GM18873 (cell line): ENCODE measurements at regions not wholly inside any gene's neighbourhood (a gene's known extent, or its start where the extent isn't known, plus 50 kb on each side); places are given as distances from the start of the nearest gene placed in this dataset.
"Not testable (repeated sequence)": the region's sequence is repeated elsewhere in the genome, so short reads cannot be mapped to it uniquely, and the experiment has no call there.

Experiments
- ATAC-seq: cut with Tn5 transposase; IDR thresholded peaks from one replicate; pipeline ENCODE4 v1.9.1; 2021; ENCODE audit warnings: mild to moderate bottlenecking, moderate library complexity, moderate number of reproducible peaks; ENCODE audit not compliant: unreplicated experiment, low FRiP score

- no peak for ATAC-seq
Observed at GRCh38 chr6:82506526-82506925, 142.9 kb downstream of the TPBG start.

DNA sequence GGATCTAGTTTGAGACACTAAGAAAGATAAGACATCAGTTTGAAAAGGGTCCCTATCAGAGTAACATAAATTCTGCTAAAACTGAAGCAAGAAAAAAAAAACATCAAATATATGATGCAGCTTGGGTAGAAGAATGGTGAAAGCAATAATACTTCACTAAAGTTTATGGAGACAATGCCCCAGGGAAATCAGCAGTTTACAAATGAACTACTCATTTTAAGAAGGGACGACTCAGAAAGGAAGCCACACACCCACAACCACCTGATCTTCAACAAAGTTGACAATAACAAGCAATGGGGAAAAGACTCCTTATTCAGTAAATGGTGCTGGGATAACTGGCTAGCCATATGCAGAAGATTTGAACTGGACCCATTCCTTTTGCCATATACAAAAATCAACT is 143.5 kb downstream of the TPBG start:
- no peak for ATAC-seq

- ATAC-seq = no peak
Observed at GRCh38 chr6:82511546-82511945, 147.9 kb downstream of the TPBG start.

- ATAC-seq = not testable (repeated sequence)
Observed at GRCh38 chr6:82517896-82518295, 154.3 kb downstream of the TPBG start.

DNA sequence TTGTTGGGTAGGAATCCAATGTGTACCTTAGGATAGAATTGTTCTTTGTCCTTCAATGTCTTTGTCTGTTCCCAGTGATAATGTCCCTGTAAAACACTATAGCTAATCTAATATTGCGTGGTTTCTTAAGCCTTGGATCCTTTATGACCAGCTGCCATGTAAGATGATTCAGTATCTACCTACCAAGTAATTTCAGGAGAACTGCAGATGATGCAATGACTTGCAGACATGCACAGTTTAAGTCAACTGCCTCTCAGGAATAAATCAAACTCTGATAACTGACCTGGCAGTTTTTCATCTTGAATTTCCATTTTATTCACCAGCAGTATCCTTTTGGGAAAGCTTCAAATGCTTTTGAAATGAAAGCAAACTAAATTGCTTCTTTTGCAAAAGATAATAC is 157.8 kb downstream of the TPBG start:
- no peak for ATAC-seq

DNA sequence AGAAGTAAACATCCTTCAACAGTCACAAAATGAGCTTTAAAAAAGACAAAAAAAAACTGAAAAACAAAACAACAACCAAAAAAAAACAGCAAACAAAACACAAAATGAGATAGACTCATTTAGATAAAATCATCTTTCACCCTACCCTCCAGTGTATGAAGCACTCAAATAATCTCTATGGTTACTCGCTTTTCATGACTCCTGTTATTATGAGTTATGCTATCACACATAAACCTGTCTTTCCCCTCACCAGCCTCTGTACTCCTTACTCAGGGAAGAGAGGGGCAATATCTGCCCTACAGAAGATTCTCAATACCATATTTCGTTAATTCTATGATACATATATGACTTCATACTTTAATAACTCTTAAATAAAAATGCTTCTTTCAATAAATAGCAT is 158.2 kb downstream of the TPBG start:
- no peak for ATAC-seq

GRCh38 chr6:82524031-82524430 is 160.4 kb downstream of the TPBG start:
- no peak for ATAC-seq

GRCh38 chr6:82525775-82526495 is 162.3 kb downstream of the TPBG start:
- no peak for ATAC-seq

DNA sequence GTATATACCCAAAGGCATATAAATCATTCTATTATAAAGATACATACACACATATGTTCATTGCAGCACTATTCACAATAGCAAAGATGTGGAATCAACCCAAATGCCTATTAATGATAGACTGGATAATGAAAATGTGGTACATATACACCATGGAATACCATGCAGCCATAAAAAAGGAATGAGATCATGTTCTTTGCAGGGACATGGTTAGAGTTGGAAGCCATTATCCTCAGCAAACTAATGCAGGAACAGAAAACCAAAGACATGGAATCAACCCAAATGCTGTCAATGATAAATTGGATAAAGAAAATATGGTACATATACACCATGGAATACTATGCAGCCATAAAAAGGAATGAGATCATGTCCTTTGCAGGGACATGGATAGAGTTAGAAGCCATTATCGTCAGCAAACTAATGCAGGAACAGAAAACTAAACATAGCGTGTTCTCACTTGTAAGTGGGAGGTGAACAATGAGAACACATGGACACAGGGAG is 166.4 kb downstream of the TPBG start:
- not testable (repeated sequence) for ATAC-seq

GRCh38 chr6:82534876-82535275 is 171.3 kb downstream of the TPBG start:
- no peak for ATAC-seq

GRCh38 chr6:82549480-82549879 is 185.9 kb downstream of the TPBG start:
- ATAC-seq = not testable (repeated sequence)

DNA sequence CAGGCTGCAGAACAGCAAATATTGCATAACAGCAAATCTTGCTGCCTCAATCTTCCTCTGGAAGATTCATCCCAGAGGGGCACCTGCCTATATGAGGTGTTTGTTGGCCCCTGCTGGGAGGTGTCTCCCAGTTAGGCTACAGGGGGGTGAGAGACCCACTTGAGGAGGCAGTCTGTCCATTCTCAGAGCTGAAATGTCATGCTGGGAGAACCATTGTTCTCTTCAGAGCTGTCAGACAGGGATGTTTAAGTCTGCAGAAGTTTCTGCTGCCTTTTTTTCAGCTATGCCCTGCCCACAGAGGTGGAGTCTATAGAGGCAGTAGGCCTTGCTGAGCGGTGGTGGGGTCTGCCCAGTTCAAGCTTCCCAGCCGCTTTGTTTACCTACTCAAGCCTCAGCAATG is 187.7 kb downstream of the TPBG start:
- ATAC-seq = not testable (repeated sequence)

DNA sequence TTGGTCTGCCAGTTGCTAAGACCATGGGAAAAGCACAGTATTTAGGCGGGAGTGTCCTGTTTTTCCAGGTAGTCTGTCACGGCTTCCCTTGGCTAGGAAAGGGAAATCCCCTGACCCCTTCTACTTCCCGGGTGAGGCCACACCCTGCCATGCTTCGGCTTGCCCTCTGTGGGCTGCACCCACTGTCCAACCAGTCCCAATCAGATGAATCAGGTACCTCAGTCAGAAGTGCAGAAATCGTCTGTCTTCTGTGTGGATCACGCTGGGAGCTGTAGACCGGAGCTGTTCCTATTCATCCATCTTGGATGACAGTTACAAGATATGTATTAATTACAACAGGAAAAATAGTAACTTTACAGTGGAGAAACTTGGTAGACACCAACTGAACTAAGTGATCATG is 188.2 kb downstream of the TPBG start:
- ATAC-seq = no peak

DNA sequence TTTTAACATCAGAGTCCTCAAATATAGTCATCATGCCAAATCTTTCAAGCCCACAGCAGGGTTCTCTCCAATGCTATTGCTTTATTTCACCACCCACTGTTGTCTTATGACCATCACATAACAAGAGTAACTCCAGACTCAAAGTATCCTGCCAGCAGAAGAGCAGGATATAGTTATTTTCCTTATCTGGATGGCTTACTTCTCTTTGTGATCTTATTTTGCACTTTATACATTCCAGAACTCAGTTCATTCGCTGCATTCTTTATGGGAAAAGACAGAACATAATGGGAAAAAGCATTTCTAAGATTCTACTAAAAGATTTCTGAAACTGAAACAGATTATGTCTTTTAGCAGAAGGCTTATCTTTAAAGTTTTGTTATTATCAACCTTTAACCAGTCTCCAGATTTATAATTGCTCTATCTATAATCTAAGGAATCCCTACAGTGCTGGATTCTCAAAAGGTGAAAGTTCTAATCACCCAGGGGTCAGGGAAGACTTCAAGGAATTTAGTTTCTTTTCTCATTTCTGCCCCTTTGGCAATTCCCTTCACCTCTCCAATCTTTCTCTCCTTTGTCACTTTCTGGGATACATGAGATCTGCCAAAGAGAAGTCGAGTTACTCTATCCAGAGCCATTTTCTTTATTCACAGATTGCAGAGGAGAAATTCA is 190.4 kb downstream of the TPBG start:
- no peak for ATAC-seq

- ATAC-seq = no peak
Observed at GRCh38 chr6:82554666-82555065, 191.0 kb downstream of the TPBG start.

- ATAC-seq = no peak
Observed at GRCh38 chr6:82555801-82556200, 192.2 kb downstream of the TPBG start.

GRCh38 chr6:82558531-82558930 is 194.9 kb downstream of the TPBG start:
- ATAC-seq = not testable (repeated sequence)

- no peak for ATAC-seq
Observed at GRCh38 chr6:82567621-82568020, 204.0 kb downstream of the TPBG start.

- ATAC-seq = peak; percentile 89
Observed at GRCh38 chr6:82568290-82568993, 204.8 kb downstream of the TPBG start.

DNA sequence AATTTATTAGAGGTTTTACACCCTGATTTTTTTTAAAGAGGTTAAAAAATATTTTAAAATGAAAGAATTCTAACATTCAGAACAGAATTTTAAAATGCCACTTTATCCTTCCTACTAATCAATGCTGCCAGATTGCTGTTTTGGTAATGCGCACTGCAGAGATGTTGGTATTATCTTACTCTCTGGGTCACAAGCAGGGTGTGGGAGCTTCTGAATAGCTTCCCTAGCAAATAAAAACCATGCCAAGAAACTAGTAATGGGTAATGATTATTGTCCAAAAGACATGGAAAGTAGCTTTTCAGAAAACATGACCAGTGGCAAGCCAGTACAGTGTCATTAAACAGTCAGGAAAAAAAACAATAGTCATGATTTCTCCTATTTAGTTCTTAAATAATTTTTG is 205.4 kb downstream of the TPBG start:
- no peak for ATAC-seq

GRCh38 chr6:82570083-82570482 is 206.5 kb downstream of the TPBG start:
- no peak for ATAC-seq
